ENCODE measurements at regions not wholly inside any gene's neighbourhood (a gene's known extent, or its start where the extent isn't known, plus 50 kb on each side); places are given as distances from the start of the nearest gene placed in this dataset.

DNA sequence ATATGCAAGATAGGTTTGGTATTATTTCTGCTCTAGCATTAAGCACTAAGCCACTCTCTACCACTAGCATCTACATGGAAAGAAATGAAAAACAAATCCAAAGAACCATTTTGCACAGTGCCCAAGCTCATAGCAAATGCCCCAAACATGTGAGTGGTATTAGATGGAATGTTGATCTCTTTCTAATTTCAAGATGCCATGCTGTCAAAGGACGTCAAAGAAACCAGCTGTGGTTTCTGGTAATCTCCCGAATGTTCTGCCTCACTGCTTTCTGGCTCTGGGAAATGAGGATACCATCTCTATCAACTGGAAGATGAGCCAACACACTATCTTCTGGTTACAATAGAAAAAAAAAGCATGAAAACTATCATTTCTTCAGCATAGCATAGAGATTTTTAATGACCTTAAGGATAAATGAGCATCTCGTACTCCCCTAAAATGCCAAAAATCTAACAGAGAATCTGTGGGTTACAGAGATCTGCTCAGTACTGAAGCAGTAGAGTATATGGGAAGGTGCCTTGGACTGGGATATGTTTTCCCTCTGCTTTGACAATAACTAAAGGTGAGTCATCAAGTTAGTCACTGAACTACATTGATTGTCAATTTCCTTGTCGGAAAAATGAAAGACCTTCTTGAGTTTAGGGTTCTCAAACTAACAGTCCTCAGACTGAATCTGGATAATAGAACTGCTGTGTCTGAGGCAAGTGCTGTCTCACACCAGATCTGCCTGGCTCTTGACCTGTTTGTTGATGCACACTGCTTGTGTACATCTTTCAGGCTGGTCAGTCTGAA is 244.8 kb upstream of the NCKAP5 start:
- no peaks in the 10 kb centered on the region for H3K4me1 Mint-ChIP-seq (ENCODE audit: low read depth)
- ATAC-seq = no peak
- DNase-seq = no peak
- H3K9me3 Mint-ChIP-seq = peaks cover 21% of the 10 kb centered on the region
- peaks cover 18% of the 10 kb centered on the region for H3K27me3 Mint-ChIP-seq (ENCODE audit: low read depth)
- H3K4me3 Mint-ChIP-seq = no peak overlapping the region
- no peaks in the 10 kb centered on the region for H3K36me3 Mint-ChIP-seq (ENCODE audit: insufficient read depth)

DNA sequence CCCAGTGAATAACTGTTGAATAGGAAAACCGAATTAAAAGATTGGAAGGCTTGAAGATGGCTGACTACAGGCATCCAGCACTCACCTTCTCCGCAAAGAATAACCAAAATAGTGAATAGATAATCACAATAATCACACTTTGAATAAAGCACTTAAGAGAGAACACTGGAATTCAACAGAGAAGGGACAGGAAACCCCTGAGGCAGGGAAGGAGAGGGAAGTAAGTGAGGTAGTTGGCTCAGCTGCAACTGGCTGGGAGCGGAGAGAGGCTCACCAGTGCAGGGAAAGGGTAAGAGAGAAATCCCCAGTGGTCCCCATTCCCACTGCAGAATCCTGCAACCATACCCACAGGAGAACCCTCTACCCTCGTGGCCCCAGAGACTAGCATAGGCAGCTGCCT is 246.6 kb upstream of the NCKAP5 start:
- H3K4me3 Mint-ChIP-seq = no peak overlapping the region
- H3K27me3 Mint-ChIP-seq (ENCODE audit: low read depth) = peaks cover 5% of the 10 kb centered on the region
- no peaks in the 10 kb centered on the region for H3K4me1 Mint-ChIP-seq (ENCODE audit: low read depth)
- ATAC-seq (no peak), DNase-seq (no peak)
- H3K9me3 Mint-ChIP-seq = peaks cover 14% of the 10 kb centered on the region
- no peaks in the 10 kb centered on the region for H3K36me3 Mint-ChIP-seq (ENCODE audit: insufficient read depth)

DNA sequence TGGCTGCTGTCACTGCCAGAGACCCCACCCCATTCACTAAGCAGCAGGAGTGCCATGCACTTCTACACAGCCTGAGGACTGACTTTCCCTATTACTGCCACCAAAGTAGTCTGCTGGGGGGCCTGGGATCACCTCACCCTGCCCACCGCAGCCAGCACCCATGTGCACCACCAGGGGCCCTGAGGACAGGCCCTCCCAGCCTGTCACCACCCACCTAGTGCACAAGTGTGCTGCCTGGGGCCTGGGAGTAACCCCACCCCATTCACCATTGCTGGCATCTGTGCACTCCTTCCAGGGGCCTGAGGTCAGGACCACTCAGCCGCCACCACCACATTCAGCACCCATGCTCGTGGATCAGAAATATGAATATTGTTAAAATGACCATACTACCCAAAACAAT is 247.8 kb upstream of the NCKAP5 start:
- H3K4me1 Mint-ChIP-seq (ENCODE audit: low read depth) = no peaks in the 10 kb centered on the region
- H3K36me3 Mint-ChIP-seq (ENCODE audit: insufficient read depth) = no peaks in the 10 kb centered on the region
- H3K4me3 Mint-ChIP-seq = no peak overlapping the region
- ATAC-seq = no peak
- H3K27me3 Mint-ChIP-seq (ENCODE audit: low read depth) = peaks cover 5% of the 10 kb centered on the region
- DNase-seq = no peak
- peaks cover 6% of the 10 kb centered on the region for H3K9me3 Mint-ChIP-seq

DNA sequence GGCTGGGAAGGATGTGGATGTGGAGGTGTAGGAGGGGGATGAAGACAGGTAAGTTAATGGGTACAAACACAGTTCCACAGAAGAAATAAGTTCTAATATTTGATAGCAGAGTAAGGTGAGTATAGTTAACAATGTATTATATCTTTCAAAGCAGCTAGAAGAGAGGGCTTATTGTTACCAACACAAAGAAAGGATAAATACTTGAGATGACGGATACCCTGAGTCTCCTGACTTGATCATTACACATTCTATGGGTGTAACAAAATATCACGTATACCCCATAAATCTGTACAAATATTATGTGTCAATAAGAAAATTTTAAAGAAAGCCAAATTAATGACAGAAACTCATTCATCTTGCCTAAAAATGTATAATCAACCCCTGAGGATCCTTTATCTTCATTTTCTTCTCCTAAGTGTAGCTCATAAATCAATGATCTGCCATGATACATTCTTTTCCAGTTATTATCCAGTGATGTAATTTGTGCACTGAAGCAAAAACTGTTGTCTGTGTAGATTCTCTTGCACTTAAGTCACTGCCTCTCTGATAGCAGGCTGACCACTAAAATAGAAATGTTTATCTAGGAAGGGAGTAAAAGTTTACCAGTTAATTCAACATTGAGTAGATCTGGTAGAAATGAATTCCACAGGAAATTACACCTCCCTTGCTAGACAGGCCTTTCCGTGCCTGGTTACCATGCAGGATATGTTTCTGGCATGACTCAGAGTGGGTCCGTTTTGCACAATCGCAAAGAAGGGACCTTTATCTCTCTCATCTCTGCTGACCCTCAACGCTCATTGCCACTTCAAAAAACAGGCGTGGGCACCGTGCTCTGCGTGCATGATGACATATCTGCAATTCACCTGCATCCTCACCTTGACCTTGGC is 249.7 kb upstream of the NCKAP5 start:
- Mint-ChIP-seq H3K36me3 (ENCODE audit: insufficient read depth) (no peaks in the 10 kb centered on the region), H3K4me3 (no peak overlapping the region), H3K9me3 (no peaks in the 10 kb centered on the region), H3K27me3 (ENCODE audit: low read depth) (peaks cover 5% of the 10 kb centered on the region), H3K4me1 (ENCODE audit: low read depth) (no peaks in the 10 kb centered on the region)
- DNase-seq (no peak), ATAC-seq (no peak)

DNA sequence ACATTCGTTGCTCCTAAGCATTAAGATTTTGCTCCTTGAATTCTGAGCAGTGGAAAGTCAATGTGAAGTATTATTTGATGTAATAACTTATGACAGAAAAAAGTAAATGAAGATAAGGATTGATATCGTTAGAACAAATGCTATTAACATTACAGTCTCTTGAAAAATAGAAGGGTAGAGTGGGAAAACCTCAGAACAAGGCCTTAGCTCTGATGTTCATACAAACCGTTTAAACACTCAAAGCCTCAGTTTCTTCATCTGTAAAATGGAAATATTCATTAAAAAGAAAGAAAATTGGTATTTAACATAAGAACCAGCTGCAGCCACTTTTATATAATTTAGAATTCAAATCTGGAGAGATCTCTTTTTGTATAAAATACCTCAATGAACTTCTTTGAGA is 250.4 kb upstream of the NCKAP5 start:
- DNase-seq = no peak
- H3K4me1 Mint-ChIP-seq (ENCODE audit: low read depth) = no peaks in the 10 kb centered on the region
- H3K27me3 Mint-ChIP-seq (ENCODE audit: low read depth) = peaks cover 5% of the 10 kb centered on the region
- H3K36me3 Mint-ChIP-seq (ENCODE audit: insufficient read depth) = no peaks in the 10 kb centered on the region
- no peaks in the 10 kb centered on the region for H3K9me3 Mint-ChIP-seq
- ATAC-seq = no peak
- H3K4me3 Mint-ChIP-seq = no peak overlapping the region

DNA sequence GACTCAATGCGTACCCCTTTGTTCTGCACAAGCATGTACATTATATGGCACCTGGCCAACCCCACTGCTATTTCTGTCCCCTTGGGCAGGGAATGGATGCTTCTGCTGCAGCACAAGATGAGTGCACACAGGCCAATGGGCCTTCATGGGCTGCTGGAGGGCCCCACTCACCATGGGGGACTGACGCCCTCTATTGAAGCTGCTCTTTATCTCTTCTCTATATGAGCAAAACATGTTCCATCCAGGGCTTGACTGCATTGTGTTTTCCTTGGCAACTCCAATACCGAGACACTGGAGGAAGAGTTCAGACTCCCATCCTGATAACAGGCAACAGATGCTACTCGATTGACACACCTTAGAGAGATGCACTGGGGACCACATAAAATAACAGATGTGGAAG is 251.6 kb upstream of the NCKAP5 start:
- ATAC-seq (no peak), DNase-seq (no peak)
- Mint-ChIP-seq H3K9me3 (no peaks in the 10 kb centered on the region), H3K4me3 (no peak overlapping the region), H3K4me1 (ENCODE audit: low read depth) (no peaks in the 10 kb centered on the region), H3K27me3 (ENCODE audit: low read depth) (peaks cover 5% of the 10 kb centered on the region), H3K36me3 (ENCODE audit: insufficient read depth) (no peaks in the 10 kb centered on the region)

DNA sequence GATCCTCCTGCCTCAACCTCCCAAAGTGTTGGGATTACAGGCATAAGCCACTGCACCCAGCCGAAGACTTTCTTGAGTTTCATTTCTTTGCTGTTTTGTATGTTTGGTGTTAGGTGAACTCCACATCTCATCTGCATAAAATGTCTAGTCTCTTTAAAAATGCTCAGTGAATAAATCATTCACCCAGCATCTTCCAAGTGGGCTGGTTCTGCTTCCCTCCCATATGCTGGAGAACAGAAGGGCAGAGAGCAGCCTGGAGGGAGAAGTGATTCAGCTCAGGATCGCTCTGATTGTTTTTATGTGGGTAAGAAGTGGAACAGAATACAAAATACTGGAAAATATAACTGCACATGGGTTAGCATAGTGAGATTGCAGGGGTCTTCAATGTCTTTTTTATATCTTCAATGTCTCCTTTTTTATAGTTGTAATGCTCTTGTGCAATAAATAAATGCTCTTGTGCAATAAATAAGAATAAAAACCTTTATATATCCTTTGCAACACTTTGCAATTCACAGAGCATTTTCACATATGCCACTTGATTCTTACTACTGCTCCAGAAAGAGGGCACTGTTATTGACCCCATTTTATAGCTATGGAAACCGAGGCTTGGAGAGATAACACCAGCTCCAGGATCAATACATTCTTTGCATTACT is 253.0 kb upstream of the NCKAP5 start:
- peaks cover 5% of the 10 kb centered on the region for H3K27me3 Mint-ChIP-seq (ENCODE audit: low read depth)
- H3K36me3 Mint-ChIP-seq (ENCODE audit: insufficient read depth) = no peaks in the 10 kb centered on the region
- DNase-seq (no peak), ATAC-seq (no peak)
- no peak overlapping the region for H3K4me3 Mint-ChIP-seq
- H3K9me3 Mint-ChIP-seq = no peaks in the 10 kb centered on the region
- H3K4me1 Mint-ChIP-seq (ENCODE audit: low read depth) = no peaks in the 10 kb centered on the region

DNA sequence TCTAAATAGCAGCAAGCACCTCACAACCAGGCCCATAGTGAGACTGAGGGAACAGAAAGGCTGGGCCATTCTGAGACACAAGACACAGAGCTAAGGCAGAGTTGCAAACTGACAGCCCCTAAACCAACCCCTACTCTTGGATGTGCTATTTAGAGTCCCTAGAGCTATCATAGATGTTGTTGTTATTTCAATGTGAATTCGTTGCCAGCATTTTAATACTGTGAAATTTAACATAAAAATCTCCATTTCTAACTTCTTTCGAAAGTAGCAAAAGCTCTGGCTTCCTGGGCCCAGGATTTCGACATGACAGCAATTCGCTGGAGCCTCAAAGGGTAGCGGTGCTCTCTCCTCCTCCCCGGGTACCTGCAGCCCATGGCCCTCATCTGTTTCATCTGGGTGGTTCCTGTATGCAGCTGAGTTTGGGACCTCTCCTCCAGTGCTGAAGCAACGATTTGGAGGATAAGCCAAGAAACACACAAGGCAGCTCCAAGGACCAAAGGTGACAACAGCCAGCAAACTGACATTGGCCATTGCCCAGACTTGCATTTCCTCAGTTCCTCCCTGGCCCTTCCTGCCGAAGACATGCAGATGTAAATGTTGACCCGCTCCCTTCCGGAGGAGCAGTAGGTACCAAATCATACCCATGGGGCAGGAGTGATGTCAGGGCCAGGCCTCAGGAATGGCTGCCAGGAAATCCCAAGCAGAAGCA is 254.4 kb upstream of the NCKAP5 start:
- Mint-ChIP-seq H3K4me1 (ENCODE audit: low read depth) (no peaks in the 10 kb centered on the region), H3K36me3 (ENCODE audit: insufficient read depth) (no peaks in the 10 kb centered on the region), H3K9me3 (no peaks in the 10 kb centered on the region), H3K27me3 (ENCODE audit: low read depth) (peaks cover 2% of the 10 kb centered on the region), H3K4me3 (no peak overlapping the region)
- DNase-seq = no peak
- ATAC-seq = no peak

DNA sequence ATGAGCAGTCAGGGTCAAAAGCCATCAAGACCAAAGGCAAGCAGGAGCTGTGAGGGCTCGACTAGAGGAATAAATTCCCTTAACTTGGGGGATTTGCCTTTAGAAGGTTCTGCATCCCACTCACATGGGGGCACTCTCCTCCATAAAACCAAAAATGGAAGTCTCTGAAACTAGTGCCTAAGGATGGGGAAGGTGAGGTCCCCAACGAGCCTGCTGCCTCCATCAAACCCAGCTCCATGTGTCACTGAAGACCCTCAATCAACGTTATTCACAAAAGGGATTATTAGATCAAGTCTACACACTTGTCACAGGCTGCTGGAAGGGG is 254.9 kb upstream of the NCKAP5 start:
- no peaks in the 10 kb centered on the region for H3K4me1 Mint-ChIP-seq (ENCODE audit: low read depth)
- no peaks in the 10 kb centered on the region for H3K9me3 Mint-ChIP-seq
- H3K27me3 Mint-ChIP-seq (ENCODE audit: low read depth) = peaks cover 4% of the 10 kb centered on the region
- ATAC-seq = no peak
- H3K36me3 Mint-ChIP-seq (ENCODE audit: insufficient read depth) = no peaks in the 10 kb centered on the region
- H3K4me3 Mint-ChIP-seq = no peak overlapping the region
- DNase-seq = no peak

DNA sequence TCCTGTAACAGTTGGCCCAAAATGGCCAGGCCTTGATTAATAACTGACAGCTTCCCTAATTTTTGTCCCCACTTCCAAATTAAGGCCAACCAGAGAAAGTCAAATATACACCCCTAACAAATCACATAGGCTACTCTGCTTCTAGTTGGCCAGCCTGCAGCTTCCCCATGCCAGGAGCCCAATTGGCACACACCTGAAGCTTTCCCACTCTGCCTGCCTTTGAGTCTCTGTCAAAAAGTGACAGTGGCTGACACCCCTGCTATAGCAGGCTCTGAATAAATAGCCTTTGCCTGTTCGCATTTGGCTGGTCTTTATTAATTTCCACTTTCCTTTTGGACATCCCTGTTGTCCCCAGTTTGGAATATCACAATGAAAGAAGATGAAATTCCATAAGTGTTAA is 256.6 kb upstream of the NCKAP5 start:
- DNase-seq (no peak), ATAC-seq (no peak)
- Mint-ChIP-seq H3K36me3 (ENCODE audit: insufficient read depth) (no peaks in the 10 kb centered on the region), H3K9me3 (no peaks in the 10 kb centered on the region), H3K27me3 (ENCODE audit: low read depth) (peaks cover 6% of the 10 kb centered on the region), H3K4me1 (ENCODE audit: low read depth) (no peaks in the 10 kb centered on the region), H3K4me3 (no peak overlapping the region)

DNA sequence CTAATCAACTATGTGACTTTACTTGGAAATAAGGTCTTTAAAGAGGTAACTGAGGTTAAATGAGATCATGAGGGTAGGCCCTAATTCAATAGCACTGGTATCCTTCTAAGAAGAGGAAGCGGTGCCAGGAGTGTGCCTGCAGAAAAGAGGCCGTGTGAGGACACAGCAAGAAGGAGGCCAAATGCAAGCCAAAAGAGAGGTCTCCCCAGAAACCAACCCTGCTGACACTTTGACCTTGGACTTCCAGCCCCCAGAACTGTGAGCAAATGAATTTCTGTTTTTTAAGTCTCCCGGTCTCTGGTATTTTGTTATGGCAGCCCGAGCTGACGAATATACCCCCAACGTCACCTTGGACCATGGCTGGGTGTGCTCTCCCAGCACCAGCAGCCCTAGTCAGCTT is 257.5 kb upstream of the NCKAP5 start:
- H3K4me3 Mint-ChIP-seq = no peak overlapping the region
- no peak for DNase-seq
- ATAC-seq = no peak
- H3K27me3 Mint-ChIP-seq (ENCODE audit: low read depth) = peaks cover 8% of the 10 kb centered on the region
- no peaks in the 10 kb centered on the region for H3K36me3 Mint-ChIP-seq (ENCODE audit: insufficient read depth)
- H3K4me1 Mint-ChIP-seq (ENCODE audit: low read depth) = no peaks in the 10 kb centered on the region
- H3K9me3 Mint-ChIP-seq = no peaks in the 10 kb centered on the region

DNA sequence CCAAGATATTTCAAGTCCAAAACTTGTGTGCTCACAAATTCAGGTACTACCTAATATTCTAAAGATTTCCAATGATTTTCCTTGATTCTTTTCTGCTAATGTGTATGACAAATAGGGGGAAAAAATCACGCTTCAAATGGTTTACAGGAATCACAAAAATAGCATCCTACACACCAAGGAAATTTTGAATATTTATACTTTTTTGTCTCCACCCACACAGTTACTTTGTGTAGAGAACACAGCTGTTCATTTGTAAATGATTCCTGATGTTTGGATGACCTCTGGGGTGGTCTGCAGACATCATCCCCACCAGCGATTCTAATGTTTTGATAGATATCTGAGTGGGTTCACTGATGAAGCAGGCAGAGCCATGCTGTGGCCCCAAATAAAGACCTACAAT is 260.6 kb upstream of the NCKAP5 start:
- no peak for ATAC-seq
- Mint-ChIP-seq H3K4me3 (no peak overlapping the region), H3K9me3 (no peaks in the 10 kb centered on the region), H3K36me3 (ENCODE audit: insufficient read depth) (no peaks in the 10 kb centered on the region), H3K27me3 (ENCODE audit: low read depth) (peaks cover 8% of the 10 kb centered on the region), H3K4me1 (ENCODE audit: low read depth) (no peaks in the 10 kb centered on the region)
- DNase-seq = no peak

DNA sequence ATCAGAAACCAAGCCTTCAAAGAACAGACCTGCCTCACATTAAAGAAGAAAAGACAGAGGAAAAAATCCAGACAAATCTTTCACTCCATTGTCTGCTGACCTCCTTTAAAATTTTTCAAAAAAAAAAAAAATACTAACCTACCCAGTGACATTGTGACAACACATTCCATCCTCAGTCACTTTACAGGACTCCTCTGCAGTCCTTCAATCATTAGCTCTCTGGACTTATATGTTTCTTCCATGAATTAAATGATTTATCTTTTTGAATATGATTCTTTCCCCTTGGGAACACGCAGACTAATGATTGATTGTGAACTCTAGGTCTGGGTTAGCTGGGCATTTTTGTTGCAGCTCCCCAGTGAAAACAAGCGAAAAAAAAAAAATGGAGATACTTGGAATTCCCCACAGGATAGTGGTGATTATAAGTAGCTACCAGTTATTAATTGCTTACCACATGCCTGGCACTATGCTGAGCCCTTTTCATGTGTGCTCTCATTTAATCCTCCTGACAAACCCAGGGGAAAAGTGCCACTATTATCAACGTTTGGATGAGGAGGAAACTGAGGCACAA is 261.3 kb upstream of the NCKAP5 start:
- no peak overlapping the region for H3K4me3 Mint-ChIP-seq
- peaks cover 8% of the 10 kb centered on the region for H3K27me3 Mint-ChIP-seq (ENCODE audit: low read depth)
- H3K4me1 Mint-ChIP-seq (ENCODE audit: low read depth) = no peaks in the 10 kb centered on the region
- no peak for ATAC-seq
- no peaks in the 10 kb centered on the region for H3K9me3 Mint-ChIP-seq
- DNase-seq = no peak
- no peaks in the 10 kb centered on the region for H3K36me3 Mint-ChIP-seq (ENCODE audit: insufficient read depth)

DNA sequence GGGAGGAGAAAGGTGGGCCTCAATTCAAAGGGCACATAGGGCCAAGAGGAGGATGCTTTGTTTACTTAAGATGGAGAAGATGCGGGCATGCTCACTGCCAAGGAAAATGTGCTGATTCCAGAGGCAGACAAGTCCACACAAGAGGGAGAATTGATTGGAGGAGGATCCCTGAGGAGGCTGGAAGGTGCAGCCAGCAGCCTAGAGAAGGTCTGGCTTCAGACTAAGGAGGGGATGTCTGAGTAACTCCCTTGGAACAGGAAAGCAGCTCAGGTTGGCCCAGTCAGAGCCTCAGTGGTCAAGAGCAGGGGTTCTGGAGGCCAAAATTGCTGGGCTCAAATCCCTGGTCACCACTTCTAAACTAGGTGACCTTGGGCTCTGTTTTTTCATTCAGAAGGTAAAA is 265.5 kb upstream of the NCKAP5 start:
- peaks cover 2% of the 10 kb centered on the region for H3K27me3 Mint-ChIP-seq (ENCODE audit: low read depth)
- DNase-seq = no peak
- ATAC-seq = no peak
- no peak overlapping the region for H3K4me3 Mint-ChIP-seq
- H3K4me1 Mint-ChIP-seq (ENCODE audit: low read depth) = no peaks in the 10 kb centered on the region
- H3K36me3 Mint-ChIP-seq (ENCODE audit: insufficient read depth) = no peaks in the 10 kb centered on the region
- no peaks in the 10 kb centered on the region for H3K9me3 Mint-ChIP-seq

All from activated T-cell treated with anti-CD3 and anti-CD28 coated beads, Interleukin-2, amount 50 U/mL, for 4 hours (primary cell).